Ovary (tissue), 3 donors: ENCODE measurements at regions not wholly inside any gene's neighbourhood (a gene's known extent, or its start where the extent isn't known, plus 50 kb on each side); places are given as distances from the start of the nearest gene placed in this dataset.

Experiments
- EP300 ChIP-seq: sonication (generic); formaldehyde crosslinking; IDR thresholded peaks from one replicate; pipeline ENCODE4 v1.6.1; 2017; ENCODE audit warnings: antibody characterized with exemption
- POLR2A ChIP-seq: fragments of 450-650 bp; IDR thresholded peaks from one replicate; pipeline ENCODE4 v1.6.1; 2017; ENCODE audit warnings: antibody characterized with exemption, mild to moderate bottlenecking, moderate library complexity
- TF ChIP-seq, protein P1 (sequence below), 3 donors: fragments of 450-650 bp in 2 of 3; fragments of 200-600 bp in 1 of 3; IDR thresholded peaks; one replicate each; pipeline versions ENCODE4 v1.5.1 to v1.8.0; 2016 to 2022; ENCODE audit warnings: antibody characterized with exemption in 3 of 3, mild to moderate bottlenecking in 1 of 3
- donor health status: DM: no; HTN: no; CAD: no.

- TF ChIP-seq, protein P1, sequence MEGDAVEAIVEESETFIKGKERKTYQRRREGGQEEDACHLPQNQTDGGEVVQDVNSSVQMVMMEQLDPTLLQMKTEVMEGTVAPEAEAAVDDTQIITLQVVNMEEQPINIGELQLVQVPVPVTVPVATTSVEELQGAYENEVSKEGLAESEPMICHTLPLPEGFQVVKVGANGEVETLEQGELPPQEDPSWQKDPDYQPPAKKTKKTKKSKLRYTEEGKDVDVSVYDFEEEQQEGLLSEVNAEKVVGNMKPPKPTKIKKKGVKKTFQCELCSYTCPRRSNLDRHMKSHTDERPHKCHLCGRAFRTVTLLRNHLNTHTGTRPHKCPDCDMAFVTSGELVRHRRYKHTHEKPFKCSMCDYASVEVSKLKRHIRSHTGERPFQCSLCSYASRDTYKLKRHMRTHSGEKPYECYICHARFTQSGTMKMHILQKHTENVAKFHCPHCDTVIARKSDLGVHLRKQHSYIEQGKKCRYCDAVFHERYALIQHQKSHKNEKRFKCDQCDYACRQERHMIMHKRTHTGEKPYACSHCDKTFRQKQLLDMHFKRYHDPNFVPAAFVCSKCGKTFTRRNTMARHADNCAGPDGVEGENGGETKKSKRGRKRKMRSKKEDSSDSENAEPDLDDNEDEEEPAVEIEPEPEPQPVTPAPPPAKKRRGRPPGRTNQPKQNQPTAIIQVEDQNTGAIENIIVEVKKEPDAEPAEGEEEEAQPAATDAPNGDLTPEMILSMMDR (IDR thresholded peaks at IDR 0.05): no peak
- no peak for TF ChIP-seq POLR2A
- no peak for TF ChIP-seq EP300
Observed at GRCh38 chr2:67977464-67977863, 85.3 kb downstream of the C1D start.
